B cell (primary cell): ENCODE measurements at regions not wholly inside any gene's neighbourhood (a gene's known extent, or its start where the extent isn't known, plus 50 kb on each side); places are given as distances from the start of the nearest gene placed in this dataset.

ENCODE experiments used
- EZH2 ChIP-seq: IDR thresholded peaks from 2 replicates; pipeline ENCODE4 v1.6.1; 2012; ENCODE audit warnings: borderline replicate concordance, low read depth, mild to moderate bottlenecking, moderate library complexity, low read length; ENCODE audit not compliant: insufficient read depth, poor library complexity, severe bottlenecking
- TF ChIP-seq, protein P1 (sequence below): fragments of 200-600 bp; IDR thresholded peaks from one replicate; pipeline ENCODE4 v1.8.0; 2022; ENCODE audit warnings: antibody characterized with exemption, mild to moderate bottlenecking

DNA sequence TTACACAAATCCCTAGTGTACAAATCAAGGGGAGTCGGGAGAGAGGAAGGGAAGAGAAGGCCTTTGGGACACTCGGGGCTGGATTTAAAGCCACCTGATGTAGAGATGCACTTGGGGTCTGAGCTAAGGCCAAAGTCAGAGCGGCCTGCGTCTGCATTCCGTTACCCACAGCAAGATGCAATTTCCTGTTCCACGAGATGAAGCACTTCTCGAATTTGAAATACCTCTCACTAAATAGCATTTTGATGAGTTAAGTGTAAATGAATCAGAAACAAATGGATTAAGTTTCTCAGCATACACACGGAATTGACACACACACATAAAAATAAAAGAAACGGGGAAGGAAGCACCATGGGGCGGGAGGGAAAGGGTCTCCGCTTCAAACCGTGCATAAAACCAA lies 386.0 kb downstream of the SOX9 start:
- TF ChIP-seq, protein P1, sequence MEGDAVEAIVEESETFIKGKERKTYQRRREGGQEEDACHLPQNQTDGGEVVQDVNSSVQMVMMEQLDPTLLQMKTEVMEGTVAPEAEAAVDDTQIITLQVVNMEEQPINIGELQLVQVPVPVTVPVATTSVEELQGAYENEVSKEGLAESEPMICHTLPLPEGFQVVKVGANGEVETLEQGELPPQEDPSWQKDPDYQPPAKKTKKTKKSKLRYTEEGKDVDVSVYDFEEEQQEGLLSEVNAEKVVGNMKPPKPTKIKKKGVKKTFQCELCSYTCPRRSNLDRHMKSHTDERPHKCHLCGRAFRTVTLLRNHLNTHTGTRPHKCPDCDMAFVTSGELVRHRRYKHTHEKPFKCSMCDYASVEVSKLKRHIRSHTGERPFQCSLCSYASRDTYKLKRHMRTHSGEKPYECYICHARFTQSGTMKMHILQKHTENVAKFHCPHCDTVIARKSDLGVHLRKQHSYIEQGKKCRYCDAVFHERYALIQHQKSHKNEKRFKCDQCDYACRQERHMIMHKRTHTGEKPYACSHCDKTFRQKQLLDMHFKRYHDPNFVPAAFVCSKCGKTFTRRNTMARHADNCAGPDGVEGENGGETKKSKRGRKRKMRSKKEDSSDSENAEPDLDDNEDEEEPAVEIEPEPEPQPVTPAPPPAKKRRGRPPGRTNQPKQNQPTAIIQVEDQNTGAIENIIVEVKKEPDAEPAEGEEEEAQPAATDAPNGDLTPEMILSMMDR = no peak
- no peak for TF ChIP-seq EZH2
